Naive thymus-derived CD8-positive, alpha-beta T cell (primary cell): ENCODE measurements at regions not wholly inside any gene's neighbourhood (a gene's known extent, or its start where the extent isn't known, plus 50 kb on each side); places are given as distances from the start of the nearest gene placed in this dataset.
A peak's percentile ranks its signal among the peaks of the same experiment; 100 is the strongest.

Source experiments
- ATAC-seq, 2 donors: fragments of 150-1000 bp; cut with Tn5 transposase in 1 of 2; sonication (Bioruptor Pico), chemical (Tn5 transposase) in 1 of 2; 1 replicate in 1 of 2; 2 replicates in 1 of 2; pipeline ENCODE4 v1.10.0; 2021; ENCODE audit warnings: mild to moderate bottlenecking in 2 of 2, moderate library complexity in 2 of 2
- POLR2A ChIA-PET: fragments of 350-600 bp; sonication (Branson Sonifier 250); formaldehyde crosslinking; loops from one replicate; lab custom pipeline; 2021; ENCODE audit warnings: antibody characterized with exemption; lab: Charles Lee
- DNase-seq, 10 donors: peaks; one replicate each; pipeline versions ENCODE4 v3.0.0 to v3.0.0-alpha.2; 2020 to 2022
- H3K27ac Mint-ChIP-seq, 10 donors: one replicate each; pipeline ENCODE4 v1.8.0; 2020 to 2022; ENCODE audit warnings: mild to moderate bottlenecking in 10 of 10, mixed read lengths in 10 of 10, moderate library complexity in 4 of 10, inconsistent platforms in 1 of 10
- H3K27me3 Mint-ChIP-seq, 5 donors: one replicate each; pipeline ENCODE4 v1.8.0; 2021 to 2022; ENCODE audit warnings: mixed read lengths in 5 of 5
- H3K36me3 Mint-ChIP-seq, 3 donors: one replicate each; pipeline ENCODE4 v1.8.0; 2020 to 2022; ENCODE audit warnings: mixed read lengths in 3 of 3, mild to moderate bottlenecking in 2 of 3, inconsistent platforms in 1 of 3
- H3K4me1 Mint-ChIP-seq, 4 donors: one replicate each; pipeline ENCODE4 v1.8.0; 2021 to 2022; ENCODE audit warnings: mixed read lengths in 4 of 4
- H3K4me3 Mint-ChIP-seq, 10 donors: one replicate each; pipeline ENCODE4 v1.8.0; 2020 to 2022; ENCODE audit warnings: mild to moderate bottlenecking in 10 of 10, mixed read lengths in 10 of 10, moderate library complexity in 6 of 10, inconsistent platforms in 1 of 10
- H3K9me3 Mint-ChIP-seq, 9 donors: one replicate each; pipeline ENCODE4 v1.8.0; 2020 to 2022; ENCODE audit warnings: mixed read lengths in 9 of 9, mild to moderate bottlenecking in 3 of 9, inconsistent platforms in 1 of 9, moderate library complexity in 1 of 9

DNA sequence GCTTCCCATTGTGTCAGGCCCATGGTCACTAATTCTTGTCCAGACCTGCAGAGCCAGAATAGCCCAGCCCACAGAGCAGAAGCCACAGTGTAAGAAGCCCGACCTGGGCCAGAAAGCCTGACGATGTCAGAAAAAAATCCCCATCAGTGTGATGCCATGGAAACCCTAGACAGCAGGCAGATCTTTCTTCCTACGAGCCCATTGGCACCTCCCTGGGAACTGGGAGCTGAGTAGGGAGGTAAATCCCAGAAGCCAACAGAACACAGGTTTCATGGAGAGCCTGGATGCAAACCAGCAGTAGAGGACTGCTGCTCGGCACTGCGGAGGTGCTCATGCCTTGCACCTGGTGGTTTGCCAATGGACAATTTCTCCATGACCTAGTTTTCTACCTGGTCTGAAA, 82.2 kb upstream of the SLC22A16 start:
- DNase-seq: no peak
- Mint-ChIP-seq H3K4me1 (peaks cover 23 to 32% (median 29%) of the 10 kb centered on the region in 4 donors), H3K27me3 (peaks cover 0 to 2% (median 0%) of the 10 kb centered on the region in 5 donors), H3K36me3 (no peaks in the 10 kb centered on the region), H3K4me3 (no peak overlapping the region), H3K9me3 (peaks cover 0 to 6% (median 0%) of the 10 kb centered on the region in 9 donors), H3K27ac (no peak overlapping the region)
- POLR2A ChIA-PET: no interaction called here
- ATAC-seq: no peak

DNA sequence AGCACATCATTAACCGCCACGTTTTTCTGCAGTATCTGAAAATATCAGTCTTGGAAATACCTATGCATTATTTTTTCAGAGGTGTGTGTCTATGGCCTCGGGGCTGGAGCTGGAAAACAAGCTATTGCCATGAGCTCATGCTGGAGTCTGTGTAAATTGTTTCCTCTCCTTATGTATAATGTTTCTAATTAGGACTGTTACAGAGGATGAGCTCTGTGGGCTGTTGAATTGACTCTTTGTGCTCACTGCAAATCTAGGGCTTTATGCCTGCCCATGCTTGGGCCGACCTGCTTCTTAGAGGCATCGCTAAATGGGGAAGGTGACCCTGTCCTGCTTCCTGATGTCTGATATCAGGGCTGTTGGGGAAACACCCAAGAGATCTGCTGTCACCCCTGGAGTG, 80.8 kb upstream of the SLC22A16 start:
- peaks cover 0 to 15% (median 5%) of the 10 kb centered on the region in 9 donors for H3K9me3 Mint-ChIP-seq
- peaks cover 19 to 31% (median 27%) of the 10 kb centered on the region in 4 donors for H3K4me1 Mint-ChIP-seq
- DNase-seq: no peak
- no peak overlapping the region for H3K4me3 Mint-ChIP-seq
- POLR2A ChIA-PET: no interaction called here
- peaks cover 0 to 2% (median 0%) of the 10 kb centered on the region in 5 donors for H3K27me3 Mint-ChIP-seq
- no peak for ATAC-seq
- H3K36me3 Mint-ChIP-seq: peaks cover 0 to 4% (median 2%) of the 10 kb centered on the region in 3 donors
- no peak overlapping the region for H3K27ac Mint-ChIP-seq

GRCh38 chr6:110556317-110557110, 80.1 kb upstream of the SLC22A16 start:
- ATAC-seq: no peak

DNA sequence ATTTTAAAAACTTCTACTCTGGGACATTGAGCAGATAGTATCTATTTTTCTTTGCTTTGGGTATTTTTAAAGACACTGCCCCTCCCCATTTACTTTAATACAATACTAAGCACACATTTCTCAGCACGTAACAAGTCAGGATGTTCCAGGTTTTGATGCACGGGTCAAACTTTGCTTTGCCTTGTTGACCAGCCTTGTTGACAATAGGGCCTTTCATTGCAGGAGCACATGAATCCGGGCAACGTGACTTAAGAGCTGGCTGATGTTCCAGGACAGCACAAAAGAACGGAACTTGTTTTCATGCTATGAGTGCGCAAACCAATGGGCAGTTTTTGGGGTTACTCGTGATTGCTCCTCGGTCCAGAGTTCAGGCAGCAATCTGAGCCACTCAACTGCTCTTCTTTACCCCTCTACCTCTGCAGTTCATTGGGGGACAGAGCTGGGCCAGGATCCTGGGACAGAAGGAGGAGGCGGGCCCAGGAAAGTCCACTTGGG, 78.6 kb upstream of the SLC22A16 start:
- peak overlapping the region in 1 of 10 donors; percentile 43 for H3K27ac Mint-ChIP-seq
- H3K9me3 Mint-ChIP-seq: peaks cover 0 to 25% (median 10%) of the 10 kb centered on the region in 9 donors
- H3K36me3 Mint-ChIP-seq: peaks cover 0 to 15% (median 11%) of the 10 kb centered on the region in 3 donors
- DNase-seq: no peak
- ATAC-seq: no peak
- POLR2A ChIA-PET: interaction anchor here (0.5 kb wide), 1 partner anchor 174 kb away, joined by 3 read pairs; no protein-coding TSS in a partner anchor
- no peak overlapping the region for H3K4me3 Mint-ChIP-seq
- H3K4me1 Mint-ChIP-seq: peaks cover 3 to 10% (median 6%) of the 10 kb centered on the region in 4 donors
- peaks cover 0 to 11% (median 8%) of the 10 kb centered on the region in 5 donors for H3K27me3 Mint-ChIP-seq

More at GRCh38 chr6:110556317-110557110, 80.1 kb upstream of the SLC22A16 start:
- Mint-ChIP-seq H3K4me1 (peaks cover 14 to 25% (median 21%) of the 10 kb centered on the region in 4 donors), H3K4me3 (no peak overlapping the region), H3K36me3 (peaks cover 0 to 9% (median 9%) of the 10 kb centered on the region in 3 donors), H3K27ac (no peak overlapping the region), H3K9me3 (peaks cover 0 to 22% (median 9%) of the 10 kb centered on the region in 9 donors), H3K27me3 (peaks cover 0 to 4% (median 4%) of the 10 kb centered on the region in 5 donors)
- POLR2A ChIA-PET: no interaction called here
- no peak for DNase-seq

GRCh38 chr6:110554441-110554840, 78.0 kb upstream of the SLC22A16 start:
- no peak for ATAC-seq
- Mint-ChIP-seq H3K27me3 (peaks cover 0 to 12% (median 8%) of the 10 kb centered on the region in 5 donors), H3K36me3 (peaks cover 0 to 15% (median 11%) of the 10 kb centered on the region in 3 donors), H3K4me3 (no peak overlapping the region), H3K9me3 (peaks cover 0 to 25% (median 10%) of the 10 kb centered on the region in 9 donors), H3K27ac (no peak overlapping the region), H3K4me1 (peaks cover 3 to 5% (median 5%) of the 10 kb centered on the region in 4 donors)
- no peak for DNase-seq
- POLR2A ChIA-PET: interaction anchor here (0.5 kb wide), 1 partner anchor 175 kb away, joined by 3 read pairs; no protein-coding TSS in a partner anchor

- H3K27me3 Mint-ChIP-seq: peaks cover 0 to 13% (median 8%) of the 10 kb centered on the region in 5 donors
- peaks cover 0 to 25% (median 10%) of the 10 kb centered on the region in 9 donors for H3K9me3 Mint-ChIP-seq
- POLR2A ChIA-PET: no interaction called here
- H3K36me3 Mint-ChIP-seq: peaks cover 0 to 15% (median 11%) of the 10 kb centered on the region in 3 donors
- no peak for ATAC-seq
- H3K27ac Mint-ChIP-seq: peak overlapping the region in 1 of 10 donors; percentile 34
- DNase-seq: no peak
- peaks cover 0 to 6% (median 3%) of the 10 kb centered on the region in 4 donors for H3K4me1 Mint-ChIP-seq
- no peak overlapping the region for H3K4me3 Mint-ChIP-seq
Measured at GRCh38 chr6:110552901-110553641, 76.7 kb upstream of the SLC22A16 start.

DNA sequence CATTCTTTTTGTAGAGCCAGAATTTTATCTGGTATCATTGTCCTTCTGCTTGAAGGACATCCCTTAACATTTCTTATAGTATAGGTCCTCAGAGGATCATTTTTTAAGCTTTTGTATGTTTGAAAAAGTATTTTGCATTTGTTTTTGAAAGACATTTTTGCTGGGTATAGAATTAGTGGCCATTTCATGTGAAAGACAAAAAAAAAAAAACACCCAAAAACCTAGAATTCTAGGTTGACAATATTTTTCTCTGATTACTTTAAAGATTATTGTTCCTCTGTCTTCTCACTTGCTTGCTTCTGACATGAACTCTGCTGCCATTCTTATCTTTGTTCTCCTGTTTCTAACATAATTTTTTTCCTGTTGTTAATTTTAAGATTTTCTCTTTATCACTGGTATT, 75.7 kb upstream of the SLC22A16 start:
- peaks cover 0 to 25% (median 10%) of the 10 kb centered on the region in 9 donors for H3K9me3 Mint-ChIP-seq
- no peak overlapping the region for H3K4me3 Mint-ChIP-seq
- H3K27me3 Mint-ChIP-seq: peaks cover 0 to 13% (median 8%) of the 10 kb centered on the region in 5 donors
- H3K4me1 Mint-ChIP-seq: peaks cover 0 to 6% (median 3%) of the 10 kb centered on the region in 4 donors
- ATAC-seq (no peak), DNase-seq (no peak)
- POLR2A ChIA-PET: interaction anchor here (1.3 kb wide), 1 partner anchor 9 kb away, joined by 3 read pairs; no protein-coding TSS in a partner anchor
- no peak overlapping the region for H3K27ac Mint-ChIP-seq
- H3K36me3 Mint-ChIP-seq: peaks cover 0 to 15% (median 11%) of the 10 kb centered on the region in 3 donors

DNA sequence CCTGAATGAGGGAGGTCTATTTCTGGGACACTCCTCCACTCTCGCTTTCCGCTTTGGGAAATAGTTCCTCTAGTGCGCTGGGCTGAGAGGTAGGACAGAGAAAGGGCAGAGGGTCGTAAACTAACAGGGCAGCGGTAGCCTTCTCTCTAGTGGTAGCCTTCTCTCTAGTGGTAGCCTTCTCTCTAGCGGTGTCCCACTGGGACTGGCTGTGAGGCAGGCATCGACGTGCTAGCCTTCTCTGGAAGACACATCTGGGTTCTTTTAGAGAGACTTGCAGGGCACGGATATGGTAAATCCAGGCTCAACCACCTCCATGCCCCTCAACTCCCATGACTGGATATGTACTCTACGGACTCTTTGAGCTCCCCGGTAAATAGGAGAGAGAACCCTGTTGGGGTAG, 74.7 kb upstream of the SLC22A16 start:
- Mint-ChIP-seq H3K9me3 (peaks cover 0 to 25% (median 10%) of the 10 kb centered on the region in 9 donors), H3K4me3 (no peak overlapping the region), H3K4me1 (peaks cover 0 to 5% (median 1%) of the 10 kb centered on the region in 4 donors), H3K36me3 (peaks cover 0 to 15% (median 11%) of the 10 kb centered on the region in 3 donors), H3K27ac (no peak overlapping the region), H3K27me3 (peaks cover 0 to 17% (median 11%) of the 10 kb centered on the region in 5 donors)
- ATAC-seq (no peak), DNase-seq (no peak)
- POLR2A ChIA-PET: interaction anchor here (1.3 kb wide), 1 partner anchor 10 kb away, joined by 3 read pairs; no protein-coding TSS in a partner anchor

GRCh38 chr6:110550353-110550752, 73.9 kb upstream of the SLC22A16 start:
- Mint-ChIP-seq H3K9me3 (peaks cover under 1 to 31% (median 12%) of the 10 kb centered on the region in 9 donors), H3K27ac (no peak overlapping the region), H3K4me3 (no peak overlapping the region), H3K4me1 (peaks cover 0 to 5% (median 1%) of the 10 kb centered on the region in 4 donors), H3K36me3 (peaks cover 0 to 19% (median 11%) of the 10 kb centered on the region in 3 donors), H3K27me3 (peaks cover 0 to 17% (median 11%) of the 10 kb centered on the region in 5 donors)
- no peak for DNase-seq
- no peak for ATAC-seq
- POLR2A ChIA-PET: no interaction called here

- no peak for DNase-seq
- no peak for ATAC-seq
- Mint-ChIP-seq H3K27me3 (peaks cover 0 to 21% (median 15%) of the 10 kb centered on the region in 5 donors), H3K36me3 (peaks cover 0 to 23% (median 11%) of the 10 kb centered on the region in 3 donors), H3K4me3 (no peak overlapping the region), H3K9me3 (peaks cover 2 to 35% (median 13%) of the 10 kb centered on the region in 9 donors), H3K27ac (no peak overlapping the region), H3K4me1 (peaks cover 0 to 4% (median 2%) of the 10 kb centered on the region in 4 donors)
- POLR2A ChIA-PET: no interaction called here
Measured at GRCh38 chr6:110549277-110549676, 72.9 kb upstream of the SLC22A16 start.

DNA sequence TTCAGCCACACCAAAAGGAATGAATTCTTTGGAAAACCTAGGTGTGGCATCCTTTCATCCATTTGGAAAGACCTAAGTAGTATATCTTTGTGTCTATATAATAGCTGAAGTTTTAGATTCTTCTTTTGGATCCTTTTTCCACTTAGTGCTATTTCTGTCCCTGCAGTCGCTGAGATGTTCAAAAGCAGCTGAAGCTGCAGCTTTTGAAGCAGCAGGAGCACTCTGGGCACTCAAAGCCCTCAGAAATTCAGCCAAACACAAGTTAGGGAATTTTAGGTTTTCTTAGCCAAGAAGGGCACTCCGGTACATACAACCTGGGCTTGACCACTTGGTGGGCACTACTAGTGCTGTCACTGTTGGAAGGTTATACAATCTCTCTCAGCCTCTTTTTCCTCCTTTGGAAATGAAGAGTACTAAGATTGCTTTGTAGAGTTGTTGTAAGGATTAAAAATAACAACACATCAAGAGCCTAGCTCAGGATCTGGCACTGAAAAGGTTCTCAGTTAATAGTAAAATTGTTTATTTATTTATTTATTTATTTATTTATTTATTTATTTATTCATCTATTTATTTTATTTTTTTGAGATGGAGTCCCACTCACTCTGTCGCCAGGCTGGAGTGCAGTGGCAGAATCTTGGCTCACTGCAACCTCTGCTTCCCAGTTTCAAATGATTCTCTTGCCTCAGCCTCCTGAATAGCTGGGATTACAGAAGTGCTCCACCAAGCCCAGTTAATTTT, 71.9 kb upstream of the SLC22A16 start:
- no peak for DNase-seq
- Mint-ChIP-seq H3K4me3 (no peak overlapping the region), H3K27me3 (peaks cover 0 to 31% (median 20%) of the 10 kb centered on the region in 5 donors), H3K4me1 (peaks cover 6 to 9% (median 7%) of the 10 kb centered on the region in 4 donors), H3K9me3 (peaks cover 2 to 26% (median 13%) of the 10 kb centered on the region in 9 donors), H3K27ac (no peak overlapping the region), H3K36me3 (peaks cover 0 to 23% (median 11%) of the 10 kb centered on the region in 3 donors)
- POLR2A ChIA-PET: no interaction called here
- no peak for ATAC-seq
